ENCODE measurements at regions not wholly inside any gene's neighbourhood (a gene's known extent, or its start where the extent isn't known, plus 50 kb on each side); places are given as distances from the start of the nearest gene placed in this dataset.

DNA sequence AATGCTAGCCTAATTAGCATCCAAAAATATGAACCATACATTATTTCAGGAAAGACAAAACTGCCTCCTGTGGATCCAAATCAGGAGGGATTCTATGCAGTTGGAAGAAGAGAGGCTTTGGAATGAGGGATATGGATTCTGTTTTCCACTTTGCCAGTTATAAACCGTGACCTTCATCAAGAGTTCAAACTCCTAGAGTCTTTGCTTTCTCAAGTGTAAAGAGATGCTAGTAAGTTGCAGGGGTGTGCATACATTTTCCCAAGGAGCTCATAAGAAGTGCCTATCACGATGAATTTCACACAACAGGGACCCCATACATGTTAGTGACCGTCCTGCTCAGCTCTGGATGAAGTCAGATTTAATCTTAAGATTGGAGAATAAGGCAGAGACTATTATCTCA is 542.5 kb downstream of the SOX11 start:
- Mint-ChIP-seq H3K27me3 (no peaks in the 10 kb centered on the region), H3K4me1 (no peaks in the 10 kb centered on the region), H3K9me3 (ENCODE audit: low read depth) (peaks cover 5% of the 10 kb centered on the region), H3K4me3 (no peak overlapping the region), H3K36me3 (ENCODE audit: low read depth) (no peaks in the 10 kb centered on the region), H3K27ac (no peak overlapping the region)
- no peak for ATAC-seq
- ChIA-PET CTCF (no interaction called here), POLR2A (no interaction called here)
- DNase-seq: no peak
- intact Hi-C loops (cut with DNase I, micrococcal nuclease): no loop called here

DNA sequence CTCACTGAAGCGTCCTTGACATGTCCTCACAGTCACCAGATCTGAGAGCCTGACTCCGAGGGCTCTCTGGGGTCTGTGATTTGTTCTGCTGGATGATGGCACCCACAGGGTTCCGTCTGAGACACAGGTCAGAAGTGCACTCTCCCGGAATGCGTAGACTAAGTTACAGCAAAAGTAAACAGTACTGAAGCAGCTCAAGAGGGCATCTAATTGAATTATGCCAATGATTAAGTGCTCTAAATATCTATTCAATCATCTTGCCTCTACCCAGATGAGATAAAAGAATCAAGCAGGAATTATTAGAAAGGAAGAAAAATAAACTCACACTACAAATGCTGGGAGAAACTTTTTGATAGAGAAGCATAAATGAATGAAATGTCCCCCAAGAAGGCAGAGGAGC is 544.1 kb downstream of the SOX11 start:
- ATAC-seq (no peak), DNase-seq (no peak)
- POLR2A ChIA-PET: no interaction called here
- no peaks in the 10 kb centered on the region for H3K36me3 Mint-ChIP-seq (ENCODE audit: low read depth)
- H3K27ac Mint-ChIP-seq: no peak overlapping the region
- CTCF ChIA-PET: interaction anchor here (0.6 kb wide), 1 partner anchor 375 kb away, joined by 3 read pairs; no protein-coding TSS in a partner anchor
- H3K27me3 Mint-ChIP-seq: no peaks in the 10 kb centered on the region
- H3K4me1 Mint-ChIP-seq: no peaks in the 10 kb centered on the region
- no peak overlapping the region for H3K4me3 Mint-ChIP-seq
- intact Hi-C loops (cut with DNase I, micrococcal nuclease): no loop called here
- peaks cover 7% of the 10 kb centered on the region for H3K9me3 Mint-ChIP-seq (ENCODE audit: low read depth)

GRCh38 chr2:6237039-6237660 is 545.0 kb downstream of the SOX11 start:
- Mint-ChIP-seq H3K9me3 (ENCODE audit: low read depth) (peaks cover 8% of the 10 kb centered on the region), H3K27ac (no peak overlapping the region), H3K27me3 (no peaks in the 10 kb centered on the region), H3K4me3 (no peak overlapping the region), H3K4me1 (no peaks in the 10 kb centered on the region), H3K36me3 (ENCODE audit: low read depth) (no peaks in the 10 kb centered on the region)
- DNase-seq (no peak), ATAC-seq (no peak)
- intact Hi-C loops (cut with DNase I, micrococcal nuclease): no loop called here
- CTCF ChIA-PET: no interaction called here
- POLR2A ChIA-PET: no interaction called here

- Mint-ChIP-seq H3K27ac (no peak overlapping the region), H3K4me3 (no peak overlapping the region), H3K9me3 (ENCODE audit: low read depth) (no peaks in the 10 kb centered on the region), H3K27me3 (no peaks in the 10 kb centered on the region), H3K4me1 (no peaks in the 10 kb centered on the region), H3K36me3 (ENCODE audit: low read depth) (no peaks in the 10 kb centered on the region)
- intact Hi-C loops (cut with DNase I, micrococcal nuclease): no loop called here
- ATAC-seq (no peak), DNase-seq (no peak)
- ChIA-PET POLR2A (no interaction called here), CTCF (no interaction called here)
These were observed 557.4 kb downstream of the SOX11 start for GRCh38 chr2:6249557-6249956.

DNA sequence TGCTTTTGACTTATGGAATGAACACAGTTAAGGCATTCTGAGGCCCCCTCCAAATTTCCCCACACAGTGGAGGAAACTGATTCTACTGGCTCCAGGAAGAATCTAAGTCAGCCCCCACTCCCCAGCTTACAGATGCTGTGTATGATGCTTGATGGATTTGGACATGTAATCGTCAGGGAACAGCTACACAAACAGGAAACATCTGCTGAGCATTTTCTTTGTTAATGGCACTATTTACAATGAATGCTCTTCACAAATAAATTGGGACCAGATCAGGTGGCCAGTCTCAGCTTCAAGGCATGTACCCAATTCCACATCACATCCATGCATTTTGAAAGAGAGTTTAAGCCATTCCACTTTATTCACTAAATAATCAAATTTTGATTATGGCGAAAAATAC is 562.3 kb downstream of the SOX11 start:
- H3K9me3 Mint-ChIP-seq (ENCODE audit: low read depth): no peaks in the 10 kb centered on the region
- no peak overlapping the region for H3K4me3 Mint-ChIP-seq
- no peaks in the 10 kb centered on the region for H3K4me1 Mint-ChIP-seq
- DNase-seq (no peak), ATAC-seq (no peak)
- ChIA-PET CTCF (no interaction called here), POLR2A (no interaction called here)
- no peaks in the 10 kb centered on the region for H3K27me3 Mint-ChIP-seq
- intact Hi-C loops (cut with DNase I, micrococcal nuclease): no loop called here
- no peak overlapping the region for H3K27ac Mint-ChIP-seq
- no peaks in the 10 kb centered on the region for H3K36me3 Mint-ChIP-seq (ENCODE audit: low read depth)

DNA sequence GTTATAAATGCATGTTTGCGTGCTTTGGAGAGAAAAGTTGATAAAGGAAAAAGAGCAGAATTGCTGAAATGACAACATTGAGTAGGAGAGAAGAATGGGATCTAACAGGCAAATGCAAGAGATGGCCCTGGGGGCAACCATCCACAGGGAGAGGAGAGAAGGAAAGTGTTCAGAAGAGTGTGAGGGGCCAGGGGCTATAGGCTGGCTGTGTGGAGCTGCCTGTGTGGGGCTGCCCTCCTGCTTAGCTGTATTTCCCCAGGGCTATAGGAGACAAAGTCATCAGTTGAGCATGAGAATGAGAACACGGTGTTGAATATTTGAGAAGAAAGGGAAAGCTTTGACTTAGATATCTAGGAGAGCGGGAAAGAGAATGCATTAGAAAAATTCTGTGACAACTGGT is 572.0 kb downstream of the SOX11 start:
- Mint-ChIP-seq H3K4me3 (no peak overlapping the region), H3K36me3 (ENCODE audit: low read depth) (no peaks in the 10 kb centered on the region), H3K27me3 (no peaks in the 10 kb centered on the region), H3K9me3 (ENCODE audit: low read depth) (no peaks in the 10 kb centered on the region), H3K27ac (no peak overlapping the region), H3K4me1 (no peaks in the 10 kb centered on the region)
- POLR2A ChIA-PET: no interaction called here
- intact Hi-C loops (cut with DNase I, micrococcal nuclease): no loop called here
- ATAC-seq (no peak), DNase-seq (no peak)
- CTCF ChIA-PET: no interaction called here

DNA sequence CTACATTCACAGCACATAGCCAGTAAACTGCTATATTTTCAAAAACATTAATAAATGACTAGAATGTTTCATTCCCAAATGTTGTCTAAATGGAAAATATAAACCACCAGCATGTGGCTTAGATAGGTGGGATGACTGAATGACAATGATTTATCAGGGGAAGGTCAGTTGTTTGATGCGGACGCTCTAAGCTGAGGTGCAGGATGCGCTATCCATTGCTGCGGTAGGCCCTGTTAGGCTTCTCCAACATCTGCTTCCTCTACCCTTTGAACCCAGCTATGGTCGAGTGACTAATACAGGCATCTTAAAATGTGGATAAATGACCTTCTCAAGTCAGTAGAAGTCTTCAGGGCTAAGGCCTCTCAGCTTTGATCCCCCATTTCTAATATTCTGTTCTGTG is 584.2 kb downstream of the CMPK2 start:
- Mint-ChIP-seq H3K9me3 (ENCODE audit: low read depth) (peaks cover 1% of the 10 kb centered on the region), H3K27ac (no peak overlapping the region), H3K27me3 (no peaks in the 10 kb centered on the region), H3K4me3 (no peak overlapping the region), H3K4me1 (no peaks in the 10 kb centered on the region), H3K36me3 (ENCODE audit: low read depth) (no peaks in the 10 kb centered on the region)
- no peak for DNase-seq
- intact Hi-C loops (cut with DNase I, micrococcal nuclease): no loop called here
- no peak for ATAC-seq
- ChIA-PET CTCF (interaction anchor here (0.6 kb wide), 1 partner anchor 444 kb away, joined by 3 read pairs; no protein-coding TSS in a partner anchor), POLR2A (no interaction called here)

DNA sequence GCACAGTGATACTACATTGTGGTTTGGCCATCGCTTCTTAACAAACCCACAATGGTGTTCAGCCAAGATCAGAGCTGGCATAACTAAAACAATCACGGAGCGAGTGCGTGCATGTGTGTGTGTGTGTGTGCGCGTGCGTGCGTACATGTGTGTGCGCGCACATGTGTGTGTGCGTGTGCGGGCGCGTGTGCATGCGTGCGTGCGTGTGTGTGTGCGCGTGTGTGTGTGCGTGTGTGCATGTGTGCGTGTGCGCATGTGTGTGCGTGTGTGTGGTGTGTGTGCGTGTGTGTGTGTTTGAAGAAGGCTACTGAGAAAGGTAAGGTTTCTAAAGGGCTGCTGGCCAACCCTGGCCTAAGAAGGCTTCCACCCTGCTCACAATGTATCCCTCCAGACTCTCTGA is 582.4 kb downstream of the CMPK2 start:
- POLR2A ChIA-PET: no interaction called here
- ATAC-seq: no peak
- intact Hi-C loops (cut with DNase I, micrococcal nuclease): no loop called here

GRCh38 chr2:6287406-6287805 is 578.3 kb downstream of the CMPK2 start:
- intact Hi-C loops (cut with DNase I, micrococcal nuclease): no loop called here
- Mint-ChIP-seq H3K27ac (no peak overlapping the region), H3K36me3 (ENCODE audit: low read depth) (no peaks in the 10 kb centered on the region), H3K4me3 (no peak overlapping the region), H3K9me3 (ENCODE audit: low read depth) (peaks cover 6% of the 10 kb centered on the region), H3K4me1 (no peaks in the 10 kb centered on the region), H3K27me3 (no peaks in the 10 kb centered on the region)
- DNase-seq (no peak), ATAC-seq (no peak)
- POLR2A ChIA-PET: no interaction called here
- CTCF ChIA-PET: no interaction called here

More for the DNA sequence above, 582.4 kb downstream of the CMPK2 start:
- no peak overlapping the region for H3K4me3 Mint-ChIP-seq
- no peak overlapping the region for H3K27ac Mint-ChIP-seq
- no peaks in the 10 kb centered on the region for H3K9me3 Mint-ChIP-seq (ENCODE audit: low read depth)
- CTCF ChIA-PET: interaction anchor here (0.6 kb wide), 1 partner anchor 16 kb away, joined by 3 read pairs; no protein-coding TSS in a partner anchor
- H3K4me1 Mint-ChIP-seq: no peaks in the 10 kb centered on the region
- H3K27me3 Mint-ChIP-seq: no peaks in the 10 kb centered on the region
- DNase-seq: no peak
- no peaks in the 10 kb centered on the region for H3K36me3 Mint-ChIP-seq (ENCODE audit: low read depth)

DNA sequence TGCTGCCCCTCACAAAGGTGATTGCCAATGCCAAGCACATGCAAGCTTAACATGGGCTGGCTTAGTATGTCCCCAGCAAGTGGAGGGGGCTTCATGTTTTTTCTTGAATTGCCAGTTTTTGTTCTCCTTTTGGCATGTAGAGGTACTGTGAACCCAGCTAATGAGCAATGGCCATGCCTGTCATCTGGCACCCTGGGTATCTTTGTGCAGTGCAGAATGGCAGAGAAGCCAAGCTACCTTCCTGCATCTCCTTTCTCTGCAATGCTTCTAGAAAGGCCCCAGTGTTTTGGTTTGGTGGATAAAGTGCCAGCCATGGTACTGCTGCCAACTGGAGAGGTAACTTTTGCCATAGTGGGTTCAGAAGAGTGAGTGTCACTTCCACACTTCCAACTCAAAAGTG is 576.9 kb downstream of the CMPK2 start:
- intact Hi-C loops (cut with DNase I, micrococcal nuclease): no loop called here
- peaks cover 6% of the 10 kb centered on the region for H3K9me3 Mint-ChIP-seq (ENCODE audit: low read depth)
- ChIA-PET POLR2A (no interaction called here), CTCF (no interaction called here)
- ATAC-seq (no peak), DNase-seq (no peak)
- H3K4me1 Mint-ChIP-seq: no peaks in the 10 kb centered on the region
- no peak overlapping the region for H3K4me3 Mint-ChIP-seq
- H3K36me3 Mint-ChIP-seq (ENCODE audit: low read depth): no peaks in the 10 kb centered on the region
- no peak overlapping the region for H3K27ac Mint-ChIP-seq
- no peaks in the 10 kb centered on the region for H3K27me3 Mint-ChIP-seq

- Mint-ChIP-seq H3K4me3 (no peak overlapping the region), H3K27me3 (no peaks in the 10 kb centered on the region)
- CTCF ChIA-PET: no interaction called here
These were observed 575.3 kb downstream of the CMPK2 start for GRCh38 chr2:6290217-6291015.

DNA sequence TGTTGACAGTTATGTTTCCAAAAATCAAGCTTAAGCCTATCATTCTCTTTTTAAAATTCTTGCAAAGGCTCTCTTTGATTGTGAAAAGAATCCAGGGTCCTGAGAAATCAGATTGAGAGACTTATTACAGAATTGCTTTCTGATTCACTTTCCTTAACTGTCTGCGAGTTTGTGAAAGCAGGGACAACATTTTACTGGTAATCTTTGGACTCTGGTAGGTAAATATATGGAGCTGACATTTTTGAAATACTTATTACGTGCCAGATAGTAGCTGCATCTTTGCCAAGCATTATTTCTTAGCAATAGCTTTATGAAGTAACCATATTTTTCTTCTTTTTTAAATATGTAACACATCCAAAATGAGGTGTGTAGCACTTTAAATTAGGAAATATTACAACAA is 570.9 kb downstream of the CMPK2 start:
- no peak overlapping the region for H3K27ac Mint-ChIP-seq
- H3K9me3 Mint-ChIP-seq (ENCODE audit: low read depth): peaks cover 10% of the 10 kb centered on the region
- CTCF ChIA-PET: no interaction called here
- no peak for DNase-seq
- H3K4me3 Mint-ChIP-seq: no peak overlapping the region
- intact Hi-C loops (cut with DNase I, micrococcal nuclease): no loop called here
- no peaks in the 10 kb centered on the region for H3K4me1 Mint-ChIP-seq
- POLR2A ChIA-PET: no interaction called here
- no peak for ATAC-seq
- no peaks in the 10 kb centered on the region for H3K36me3 Mint-ChIP-seq (ENCODE audit: low read depth)
- peaks cover 2% of the 10 kb centered on the region for H3K27me3 Mint-ChIP-seq

More at GRCh38 chr2:6290217-6291015, 575.3 kb downstream of the CMPK2 start:
- H3K27ac Mint-ChIP-seq: no peak overlapping the region
- intact Hi-C loops (cut with DNase I, micrococcal nuclease): no loop called here
- peaks cover 10% of the 10 kb centered on the region for H3K9me3 Mint-ChIP-seq (ENCODE audit: low read depth)
- H3K36me3 Mint-ChIP-seq (ENCODE audit: low read depth): no peaks in the 10 kb centered on the region
- no peak for ATAC-seq
- POLR2A ChIA-PET: no interaction called here
- no peaks in the 10 kb centered on the region for H3K4me1 Mint-ChIP-seq
- no peak for DNase-seq
